ENCODE measurements at regions not wholly inside any gene's neighbourhood (a gene's known extent, or its start where the extent isn't known, plus 50 kb on each side); places are given as distances from the start of the nearest gene placed in this dataset.

GRCh38 chr5:9686216-9686615 is 56.1 kb upstream of the TAS2R1 start:
- TF ChIP-seq CTCF (IDR thresholded peaks at IDR 0.05 in 2 of 3, conservative IDR thresholded peaks at IDR 0.05 in 1 of 3; ENCODE audit: borderline replicate concordance in 1 of 3, insufficient read depth in 1 of 3, low read depth in 2 of 3, low read length in 2 of 3): no peak
- TF ChIP-seq, protein P1, sequence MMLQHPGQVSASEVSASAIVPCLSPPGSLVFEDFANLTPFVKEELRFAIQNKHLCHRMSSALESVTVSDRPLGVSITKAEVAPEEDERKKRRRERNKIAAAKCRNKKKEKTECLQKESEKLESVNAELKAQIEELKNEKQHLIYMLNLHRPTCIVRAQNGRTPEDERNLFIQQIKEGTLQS (IDR thresholded peaks at IDR 0.05): no peak
- no peak for TF ChIP-seq POLR2A (IDR thresholded peaks at IDR 0.05; ENCODE audit: borderline replicate concordance, extremely low read depth, insufficient read depth, insufficient read length)
- no peak for TF ChIP-seq CEBPB (IDR thresholded peaks at IDR 0.05; ENCODE audit: low read depth)
- no peak for TF ChIP-seq SP1 (IDR thresholded peaks at IDR 0.05; ENCODE audit: low read depth)
- no peak for TF ChIP-seq SIN3A (IDR thresholded peaks at IDR 0.05; ENCODE audit: low read depth)
- no peak for TF ChIP-seq MAX (IDR thresholded peaks at IDR 0.05)
- no peak for TF ChIP-seq CBX3 (IDR thresholded peaks at IDR 0.05; ENCODE audit: low read depth)
- no peak for TF ChIP-seq POLR2AphosphoS5 (IDR thresholded peaks at IDR 0.05; ENCODE audit: low read depth, low read length)
- TF ChIP-seq EZH2 (IDR thresholded peaks at IDR 0.05): no peak
